COLO829 (cell line): ENCODE measurements at regions not wholly inside any gene's neighbourhood (a gene's known extent, or its start where the extent isn't known, plus 50 kb on each side); places are given as distances from the start of the nearest gene placed in this dataset.
"Not testable (repeated sequence)": the region's sequence is repeated elsewhere in the genome, so short reads cannot be mapped to it uniquely, and the experiment has no call there.

Source experiments
- DNase-seq: peaks from one replicate; pipeline ENCODE4 v3.0.0; 2012; ENCODE audit warnings: low spot score

DNA sequence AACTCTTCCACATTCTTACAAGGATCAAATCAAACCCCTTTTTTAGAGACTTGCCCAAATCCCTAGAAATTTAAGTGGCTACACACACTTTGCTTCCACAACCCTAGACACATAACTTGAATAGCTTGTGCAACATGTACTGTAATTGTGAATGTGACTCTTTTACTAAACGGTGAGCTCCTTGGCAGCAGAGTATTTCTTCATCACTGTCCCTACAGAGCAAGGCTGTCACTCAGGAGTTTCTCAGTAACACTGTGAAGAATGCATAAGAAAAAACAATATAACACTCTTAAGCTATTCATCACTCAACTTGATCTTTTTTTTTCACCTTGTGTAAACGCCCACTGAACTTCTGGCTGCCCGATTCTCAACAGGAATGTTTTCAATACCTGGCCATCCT lies 53.8 kb upstream of the ADAMTS18 start:
- no peak for DNase-seq

DNA sequence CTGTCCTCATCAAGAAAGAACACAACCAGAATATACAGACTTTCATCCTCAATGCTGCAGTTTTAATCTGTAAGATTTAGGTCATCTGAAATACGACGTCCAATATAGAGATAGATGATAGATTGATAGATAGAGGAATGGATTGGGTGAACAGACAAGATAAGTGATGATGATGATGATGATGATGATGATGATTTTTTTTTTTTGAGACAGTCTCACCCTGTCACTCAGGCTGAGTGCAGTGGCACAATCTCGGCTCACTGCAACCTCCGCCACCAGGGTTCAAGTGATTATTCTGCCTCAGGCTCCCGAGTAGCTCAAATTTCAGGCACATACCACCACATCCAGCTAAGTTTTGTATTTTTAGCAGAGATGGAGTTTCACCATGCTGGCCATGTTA lies 56.3 kb upstream of the ADAMTS18 start:
- DNase-seq = no peak

DNA sequence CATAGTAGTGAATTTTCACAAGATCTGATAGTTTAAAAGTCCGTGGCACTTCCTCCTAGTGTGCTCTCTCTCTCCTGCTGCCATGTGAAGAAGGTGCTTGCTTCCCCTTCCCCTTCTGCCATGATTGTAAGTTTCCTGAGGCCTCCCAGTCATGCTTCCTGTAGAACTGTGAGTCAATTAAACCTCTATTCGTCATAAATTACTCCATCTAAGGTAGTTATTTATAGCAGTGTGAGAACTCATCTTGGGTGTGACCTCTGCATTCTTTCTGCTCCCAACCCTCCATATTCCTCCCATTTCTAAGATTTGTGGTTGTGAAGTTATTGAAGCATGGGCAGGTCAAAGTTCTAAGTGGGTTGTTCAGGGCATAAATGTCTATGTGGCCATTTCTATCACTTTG lies 62.1 kb upstream of the ADAMTS18 start:
- no peak for DNase-seq

- DNase-seq = no peak
Measured at GRCh38 chr16:77499373-77500285, 64.8 kb upstream of the ADAMTS18 start.

DNA sequence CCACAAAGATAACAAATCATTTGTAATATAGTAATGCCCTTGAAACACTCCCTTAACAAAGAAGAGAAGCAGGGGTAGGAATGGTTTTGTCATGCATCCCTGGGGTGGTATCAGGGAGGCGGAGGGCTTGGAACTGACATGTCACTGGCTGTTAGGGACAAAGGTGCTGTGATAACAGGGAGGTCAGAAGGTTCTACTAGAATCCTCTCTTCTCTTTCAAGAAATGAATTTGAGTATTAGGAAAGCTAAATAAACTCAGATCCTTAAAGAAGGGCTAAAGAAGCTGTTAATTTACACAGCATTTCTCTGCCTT lies 65.4 kb upstream of the ADAMTS18 start:
- DNase-seq = no peak

DNA sequence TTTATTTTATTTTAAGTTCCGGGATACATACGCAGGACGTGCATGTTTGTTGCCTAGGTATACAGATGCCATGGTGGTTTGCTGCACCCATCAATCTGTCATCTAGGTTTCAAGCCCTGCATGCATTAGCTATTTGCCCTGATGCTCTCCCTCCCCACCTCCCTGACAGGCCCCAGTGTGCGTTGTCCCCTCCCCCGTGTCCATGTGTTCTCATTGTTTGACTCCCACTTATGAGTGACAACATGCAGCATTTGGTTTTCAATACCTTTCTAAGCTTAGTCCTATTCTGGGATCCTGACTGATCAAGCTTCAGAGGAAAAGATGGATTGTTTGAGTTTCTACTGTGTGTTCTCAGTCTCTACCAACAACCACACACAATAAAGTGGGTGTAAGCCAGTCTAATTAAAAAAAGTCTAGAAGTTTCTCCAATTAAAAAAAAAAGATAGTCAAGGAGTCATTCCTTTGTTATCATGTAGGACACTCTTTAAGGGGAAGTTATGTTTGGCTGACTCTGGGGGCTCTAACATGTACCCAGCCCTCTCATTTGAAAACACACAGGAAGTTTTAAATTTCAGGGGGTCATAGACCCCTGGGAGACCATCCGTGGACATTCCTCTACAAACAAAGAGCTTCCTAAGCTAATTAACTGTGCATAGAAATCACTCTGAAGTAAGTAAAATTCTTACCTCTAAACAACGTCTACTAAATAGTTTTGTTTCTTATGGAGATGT lies 66.3 kb upstream of the ADAMTS18 start:
- DNase-seq = no peak

DNA sequence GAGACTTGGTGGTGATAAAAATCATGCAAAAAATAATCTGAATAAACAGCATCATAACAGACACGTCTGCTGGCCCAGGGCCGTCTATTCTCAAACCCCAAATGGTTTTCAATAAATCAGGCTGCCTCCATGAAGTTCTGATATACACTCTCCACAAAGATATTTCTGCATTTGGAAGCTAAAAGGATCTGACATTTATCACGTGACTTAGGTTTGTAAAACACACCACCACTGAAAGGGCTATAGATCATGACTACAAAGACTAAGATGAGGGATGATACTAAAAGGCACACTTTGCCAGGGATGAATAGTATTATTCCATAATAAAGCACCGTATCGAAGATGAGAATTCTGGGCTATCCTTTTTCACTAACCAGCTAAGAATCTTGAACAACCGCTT lies 67.6 kb upstream of the ADAMTS18 start:
- DNase-seq = no peak

DNA sequence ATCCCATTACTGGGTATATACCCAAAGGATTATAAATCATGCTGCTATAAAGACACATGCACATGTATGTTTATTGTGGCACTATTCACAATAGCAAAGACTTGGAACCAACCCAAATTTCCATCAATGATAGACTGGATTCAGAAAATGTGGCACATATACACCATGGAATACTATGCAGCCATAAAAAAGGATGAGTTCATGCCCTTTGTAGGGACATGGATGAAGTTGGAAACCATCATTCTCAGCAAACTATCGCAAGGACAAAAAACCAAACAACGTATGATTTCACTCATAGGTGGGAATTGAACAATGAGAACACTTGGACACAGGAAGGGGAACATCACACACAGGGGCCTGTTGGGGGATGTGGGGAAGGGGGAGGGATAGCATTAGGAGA lies 71.7 kb upstream of the ADAMTS18 start:
- not testable (repeated sequence) for DNase-seq

GRCh38 chr16:77509051-77509450 lies 74.2 kb upstream of the ADAMTS18 start:
- DNase-seq = no peak

GRCh38 chr16:77509796-77510195 lies 75.0 kb upstream of the ADAMTS18 start:
- DNase-seq = no peak

- DNase-seq = peak; percentile 1
Measured at GRCh38 chr16:77511053-77511452, 76.2 kb upstream of the ADAMTS18 start.

DNA sequence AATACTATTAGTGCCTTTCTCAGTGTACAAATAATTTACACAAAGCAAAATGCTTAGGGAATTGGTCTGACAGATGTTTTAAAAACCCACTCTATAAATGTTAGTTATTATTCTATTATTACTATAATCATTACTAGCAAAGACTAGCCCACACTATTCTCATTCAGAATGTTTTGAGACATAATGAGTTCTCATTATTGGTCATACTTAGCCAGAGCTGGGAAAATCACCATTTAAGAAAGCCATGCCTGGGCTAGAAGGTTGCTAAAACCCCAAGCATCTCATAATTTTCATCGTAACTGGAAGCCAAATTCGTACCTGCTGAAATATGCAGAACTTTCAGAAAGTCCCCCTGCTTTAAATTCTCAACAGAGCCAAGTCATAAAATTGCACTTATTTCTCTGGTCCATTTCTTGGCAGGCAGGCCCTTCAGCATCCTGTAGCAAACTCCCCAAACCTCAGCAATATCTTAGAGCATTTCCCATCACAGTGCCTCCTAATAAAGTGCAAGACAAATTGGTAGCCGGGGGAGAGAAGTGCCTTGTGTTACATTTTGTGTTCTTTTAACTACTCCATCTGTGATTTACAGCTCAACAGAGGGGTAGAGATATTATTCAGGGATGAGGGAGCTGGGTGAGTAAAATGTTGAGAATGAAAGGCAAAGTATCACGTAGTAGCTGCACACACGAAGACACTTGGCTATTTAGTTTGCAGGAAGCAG lies 79.8 kb upstream of the ADAMTS18 start:
- DNase-seq = no peak

DNA sequence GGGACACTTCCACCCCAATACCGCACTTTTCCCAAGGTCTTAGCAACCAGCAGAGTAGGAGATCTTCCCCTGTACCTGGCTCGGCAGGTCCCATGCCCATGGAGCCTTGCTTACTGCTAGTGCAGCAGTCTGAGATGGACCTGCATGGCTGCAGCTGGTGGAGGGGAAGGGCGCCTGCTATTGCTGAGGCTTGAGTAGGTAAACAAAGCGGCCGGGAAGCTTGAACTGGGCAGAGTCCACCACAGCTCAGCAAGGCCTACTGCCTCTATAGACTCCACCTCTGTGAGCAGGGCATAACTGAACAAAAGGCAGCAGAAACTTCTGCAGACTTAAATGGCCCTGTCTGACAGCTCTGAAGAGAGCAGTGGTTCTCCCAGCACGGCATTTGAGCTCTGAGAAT lies 90.4 kb upstream of the ADAMTS18 start:
- DNase-seq = not testable (repeated sequence)

- DNase-seq = no peak
Measured at GRCh38 chr16:77531752-77532151, 96.9 kb upstream of the ADAMTS18 start.

GRCh38 chr16:77536809-77537208 lies 102.0 kb upstream of the ADAMTS18 start:
- no peak for DNase-seq

- no peak for DNase-seq
Measured at GRCh38 chr16:77539421-77540034, 104.7 kb upstream of the ADAMTS18 start.

DNA sequence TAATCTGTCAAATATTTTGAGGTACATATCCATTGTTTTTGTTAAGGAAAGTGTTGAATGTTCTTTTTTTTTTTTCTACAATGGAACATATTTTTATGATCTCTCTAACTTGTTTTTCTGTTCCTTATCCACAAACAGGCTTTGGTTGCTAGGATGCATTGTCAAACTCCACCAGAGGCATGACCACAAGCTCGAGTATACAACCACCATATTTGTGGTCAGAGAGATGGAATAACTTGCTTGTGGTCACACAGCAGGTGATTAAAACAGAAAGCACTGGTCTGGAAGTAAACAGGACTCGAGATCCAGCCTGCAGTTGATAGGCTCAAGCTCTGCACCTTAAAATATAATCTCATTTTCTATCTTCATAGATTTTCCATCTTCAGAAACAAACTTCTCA lies 105.8 kb upstream of the ADAMTS18 start:
- no peak for DNase-seq

DNA sequence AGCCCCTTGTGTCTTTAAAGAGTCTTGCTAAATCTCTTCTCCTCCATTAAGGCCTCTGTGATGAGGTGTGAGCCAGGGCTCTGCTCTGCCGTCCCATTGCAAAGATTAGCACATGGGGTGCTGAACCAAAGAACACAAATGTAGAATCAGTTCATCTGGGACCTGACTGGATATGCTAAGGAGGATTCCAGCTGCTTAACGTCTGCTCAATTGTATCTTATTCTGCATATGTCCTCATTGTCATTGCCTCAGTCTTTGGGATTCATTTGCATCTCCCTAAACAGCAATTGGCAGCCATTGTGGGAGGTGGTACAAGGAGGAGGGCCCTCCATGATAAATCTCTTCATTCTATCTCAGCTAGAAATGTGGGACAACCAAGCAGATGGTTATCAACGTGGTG lies 106.3 kb upstream of the ADAMTS18 start:
- DNase-seq = no peak

GRCh38 chr16:77548151-77548550 lies 113.3 kb upstream of the ADAMTS18 start:
- no peak for DNase-seq

GRCh38 chr16:77548766-77549165 lies 113.9 kb upstream of the ADAMTS18 start:
- DNase-seq = no peak

GRCh38 chr16:77549876-77550275 lies 115.0 kb upstream of the ADAMTS18 start:
- no peak for DNase-seq

- no peak for DNase-seq
Measured at GRCh38 chr16:77551357-77551756, 116.5 kb upstream of the ADAMTS18 start.
